B cell (primary cell): ENCODE measurements at regions not wholly inside any gene's neighbourhood (a gene's known extent, or its start where the extent isn't known, plus 50 kb on each side); places are given as distances from the start of the nearest gene placed in this dataset.

Experiments used
- ATAC-seq: fragments of 200-7000 bp; cut with Tn5 transposase; one replicate; pipeline ENCODE4 v1.10.0; 2021; ENCODE audit warnings: low read depth, mild to moderate bottlenecking, moderate number of reproducible peaks, moderate library complexity
- CTCF ChIA-PET: fragments of 350-600 bp; sonication (Branson Sonifier 250); formaldehyde crosslinking; loops from one replicate; lab custom pipeline; 2021; ENCODE audit warnings: antibody characterized with exemption, inconsistent platforms; lab: Charles Lee
- POLR2A ChIA-PET: fragments of 350-600 bp; sonication (Branson Sonifier 250); formaldehyde crosslinking; loops from one replicate; lab custom pipeline; 2021; ENCODE audit warnings: antibody characterized with exemption; lab: Charles Lee
- DNase-seq: peaks from one replicate; pipeline ENCODE4 v3.0.0; 2013
- H2AFZ ChIP-seq: 2 replicates; pipeline ENCODE4 v1.6.1; 2012; ENCODE audit warnings: mild to moderate bottlenecking, low read depth, low read length; ENCODE audit not compliant: insufficient read depth, poor library complexity, severe bottlenecking
- H3K27ac ChIP-seq, 2 donors: 1 replicate in 1 of 2; 2 replicates in 1 of 2; pipeline ENCODE4 v1.5.1; 2012 to 2013; ENCODE audit warnings: low read length in 2 of 2, mild to moderate bottlenecking in 2 of 2, moderate library complexity in 1 of 2
- H3K27me3 ChIP-seq, 4 experiments: fragments of 200-600 bp in 1 of 4; sonication (generic) in 1 of 4; replicated peaks in 1 of 4; 1 replicate in 2 of 4; 2 replicates in 2 of 4; pipeline versions ENCODE4 v1.6.1 to v1.7.0; 2013 to 2016; ENCODE audit warnings: low read length in 3 of 4, mild to moderate bottlenecking in 2 of 4, mixed read lengths in 1 of 4, moderate library complexity in 1 of 4; ENCODE audit not compliant: insufficient read depth in 4 of 4, control insufficient read depth in 3 of 4; ENCODE audit errors: control extremely low read depth in 1 of 4
- H3K36me3 ChIP-seq, 2 experiments: replicated peaks in 1 of 2; 1 replicate in 1 of 2; 2 replicates in 1 of 2; pipeline versions ENCODE4 v1.6.1 to v1.7.1; 2013; ENCODE audit warnings: low read length in 1 of 2; ENCODE audit not compliant: insufficient read depth in 2 of 2, control insufficient read depth in 1 of 2; ENCODE audit errors: control extremely low read depth in 1 of 2, extremely low read depth in 1 of 2
- H3K4me1 ChIP-seq, 2 donors: fragments of 200-600 bp in 1 of 2; sonication (generic) in 1 of 2; 1 replicate in 1 of 2; 2 replicates in 1 of 2; pipeline versions ENCODE4 v1.5.1 to v1.6.1; 2013 to 2017; ENCODE audit warnings: low read length in 2 of 2; ENCODE audit not compliant: control insufficient read depth in 2 of 2, insufficient read depth in 2 of 2
- H3K4me2 ChIP-seq: replicated peaks from 2 replicates; pipeline ENCODE3; 2012; ENCODE audit warnings: mild to moderate bottlenecking, low read depth, low read length; ENCODE audit not compliant: poor library complexity, severe bottlenecking
- H3K4me3 ChIP-seq, 5 experiments: fragments of 200-600 bp in 1 of 5; sonication (generic) in 1 of 5; 1 replicate in 3 of 5; 2 replicates in 2 of 5; pipeline versions ENCODE4 v1.5.1 to v1.7.0; 2011 to 2016; ENCODE audit warnings: low read length in 4 of 5, mild to moderate bottlenecking in 4 of 5, low read depth in 2 of 5, control low read depth in 1 of 5, moderate library complexity in 1 of 5; ENCODE audit not compliant: insufficient read depth in 1 of 5; ENCODE audit errors: control extremely low read depth in 1 of 5, extremely low read depth in 1 of 5
- H3K79me2 ChIP-seq: fragments of 200-600 bp; sonication (generic); one replicate; pipeline ENCODE4 v1.6.0; 2016; ENCODE audit warnings: low read length; ENCODE audit not compliant: control insufficient read depth, insufficient read depth
- H3K9ac ChIP-seq: fragments of 200-600 bp; sonication (generic); 2 replicates; pipeline ENCODE4 v1.6.1; 2017; ENCODE audit warnings: mild to moderate bottlenecking, low read length, moderate library complexity
- H3K9me3 ChIP-seq, 3 donors: one replicate each; pipeline versions ENCODE4 v1.6.1 to v1.7.1; 2013; ENCODE audit warnings: low read length in 2 of 3; ENCODE audit not compliant: control insufficient read depth in 2 of 3, insufficient read depth in 1 of 3; ENCODE audit errors: control extremely low read depth in 1 of 3
- H4K20me1 ChIP-seq: 2 replicates; pipeline ENCODE4 v1.6.0; 2012; ENCODE audit warnings: mild to moderate bottlenecking, low read length; ENCODE audit not compliant: insufficient read depth, control insufficient read depth, poor library complexity, severe bottlenecking
- H3K27ac Mint-ChIP-seq: one replicate; pipeline ENCODE4 v1.8.0; 2021; ENCODE audit warnings: mixed read lengths
- H3K27me3 Mint-ChIP-seq: one replicate; pipeline ENCODE4 v1.8.0; 2021; ENCODE audit warnings: mixed read lengths
- H3K4me1 Mint-ChIP-seq: one replicate; pipeline ENCODE4 v1.8.0; 2021; ENCODE audit warnings: mixed read lengths
- H3K4me3 Mint-ChIP-seq: one replicate; pipeline ENCODE4 v1.8.0; 2021; ENCODE audit warnings: mixed read lengths
- H3K9me3 Mint-ChIP-seq: one replicate; pipeline ENCODE4 v1.8.0; 2022; ENCODE audit warnings: mixed read lengths; ENCODE audit not compliant: insufficient read depth
- EZH2 ChIP-seq: IDR thresholded peaks from 2 replicates; pipeline ENCODE4 v1.6.1; 2012; ENCODE audit warnings: borderline replicate concordance, low read depth, mild to moderate bottlenecking, moderate library complexity, low read length; ENCODE audit not compliant: insufficient read depth, poor library complexity, severe bottlenecking
- WGBS: methylation state at CpG from one replicate; pipeline ENCODE4 v1.1.5; 2013; ENCODE audit warnings: missing lambda C conversion rate; ENCODE audit not compliant: insufficient coverage; 5-methylcytosine and 5-hydroxymethylcytosine counted together
- intact Hi-C: fragments of 100-400 bp; cut with micrococcal nuclease; formaldehyde crosslinking; loops from one replicate; pipeline ENCODE4 v1.10.0; 2022
- TF ChIP-seq, protein P1 (sequence below): fragments of 200-600 bp; IDR thresholded peaks from one replicate; pipeline ENCODE4 v1.8.0; 2022; ENCODE audit warnings: antibody characterized with exemption, mild to moderate bottlenecking

GRCh38 chr13:70736622-70737317, 628.5 kb upstream of the KLHL1 start:
- Histone ChIP-seq H3K9ac (no peak overlapping the region), H3K27ac (no peak overlapping the region), H3K27me3 (no peaks in the 10 kb centered on the region), H4K20me1 (no peaks in the 10 kb centered on the region), H3K4me3 (no peak overlapping the region), H3K36me3 (no peaks in the 10 kb centered on the region), H3K9me3 (no peaks in the 10 kb centered on the region), H3K4me1 (no peaks in the 10 kb centered on the region), H3K79me2 (no peaks in the 10 kb centered on the region), H3K4me2 (no peak overlapping the region), H2AFZ (no peak overlapping the region)
- DNase-seq, result no peak
- no peak for ATAC-seq
- ChIA-PET POLR2A (no interaction called here), CTCF (no interaction called here)
- H3K4me1 Mint-ChIP-seq, result no peaks in the 10 kb centered on the region
- no peak overlapping the region for H3K4me3 Mint-ChIP-seq
- TF ChIP-seq, protein P1, sequence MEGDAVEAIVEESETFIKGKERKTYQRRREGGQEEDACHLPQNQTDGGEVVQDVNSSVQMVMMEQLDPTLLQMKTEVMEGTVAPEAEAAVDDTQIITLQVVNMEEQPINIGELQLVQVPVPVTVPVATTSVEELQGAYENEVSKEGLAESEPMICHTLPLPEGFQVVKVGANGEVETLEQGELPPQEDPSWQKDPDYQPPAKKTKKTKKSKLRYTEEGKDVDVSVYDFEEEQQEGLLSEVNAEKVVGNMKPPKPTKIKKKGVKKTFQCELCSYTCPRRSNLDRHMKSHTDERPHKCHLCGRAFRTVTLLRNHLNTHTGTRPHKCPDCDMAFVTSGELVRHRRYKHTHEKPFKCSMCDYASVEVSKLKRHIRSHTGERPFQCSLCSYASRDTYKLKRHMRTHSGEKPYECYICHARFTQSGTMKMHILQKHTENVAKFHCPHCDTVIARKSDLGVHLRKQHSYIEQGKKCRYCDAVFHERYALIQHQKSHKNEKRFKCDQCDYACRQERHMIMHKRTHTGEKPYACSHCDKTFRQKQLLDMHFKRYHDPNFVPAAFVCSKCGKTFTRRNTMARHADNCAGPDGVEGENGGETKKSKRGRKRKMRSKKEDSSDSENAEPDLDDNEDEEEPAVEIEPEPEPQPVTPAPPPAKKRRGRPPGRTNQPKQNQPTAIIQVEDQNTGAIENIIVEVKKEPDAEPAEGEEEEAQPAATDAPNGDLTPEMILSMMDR, result no peak
- TF ChIP-seq EZH2, result no peak
- no peaks in the 10 kb centered on the region for H3K27me3 Mint-ChIP-seq
- no CpG with 5 or more reads among the region's 1 CpG for WGBS
- intact Hi-C loops, result no loop called here
- no peak overlapping the region for H3K27ac Mint-ChIP-seq
- peaks cover 3% of the 10 kb centered on the region for H3K9me3 Mint-ChIP-seq

- Mint-ChIP-seq H3K27me3 (no peaks in the 10 kb centered on the region), H3K4me1 (no peaks in the 10 kb centered on the region), H3K27ac (no peak overlapping the region), H3K9me3 (peaks cover 3% of the 10 kb centered on the region), H3K4me3 (no peak overlapping the region)
- ChIA-PET POLR2A (no interaction called here), CTCF (no interaction called here)
- no peak for DNase-seq
- Histone ChIP-seq H3K27ac (no peak overlapping the region), H3K36me3 (no peaks in the 10 kb centered on the region), H4K20me1 (no peaks in the 10 kb centered on the region), H3K4me3 (no peak overlapping the region), H3K4me1 (no peaks in the 10 kb centered on the region), H2AFZ (no peak overlapping the region), H3K79me2 (no peaks in the 10 kb centered on the region), H3K9me3 (no peaks in the 10 kb centered on the region), H3K27me3 (no peaks in the 10 kb centered on the region), H3K4me2 (no peak overlapping the region), H3K9ac (no peak overlapping the region)
- 100% methylated on average over 1 of the region's 2 CpGs for WGBS
- TF ChIP-seq, protein P1, result no peak
- TF ChIP-seq EZH2, result no peak
- ATAC-seq, result no peak
- intact Hi-C loops, result no loop called here
Observed at GRCh38 chr13:70732611-70733010, 624.4 kb upstream of the KLHL1 start.
